Thymus (tissue), 11 donors: ENCODE measurements at regions not wholly inside any gene's neighbourhood (a gene's known extent, or its start where the extent isn't known, plus 50 kb on each side); places are given as distances from the start of the nearest gene placed in this dataset.

Source experiments
- DNase-seq, 9 donors: peaks; one replicate each; pipeline ENCODE4 v3.0.0-alpha.2; 2013; ENCODE audit warnings: low spot score in 9 of 9, low read depth in 6 of 9, missing footprints in 1 of 9
- H3K27ac ChIP-seq, 2 donors: one replicate each; pipeline ENCODE4 v1.5.1; 2013; ENCODE audit warnings: control low read depth in 1 of 2, low read depth in 1 of 2, low read length in 1 of 2, mild to moderate bottlenecking in 1 of 2, moderate library complexity in 1 of 2
- H3K27me3 ChIP-seq, 2 donors: one replicate each; pipeline ENCODE4 v1.5.1; 2013; ENCODE audit warnings: low read length in 1 of 2; ENCODE audit not compliant: control insufficient read depth in 2 of 2, insufficient read depth in 1 of 2
- H3K36me3 ChIP-seq, 2 donors: one replicate each; pipeline ENCODE4 v1.5.1; 2013; ENCODE audit warnings: low read length in 1 of 2, mild to moderate bottlenecking in 1 of 2, moderate library complexity in 1 of 2; ENCODE audit not compliant: control insufficient read depth in 2 of 2, insufficient read depth in 2 of 2
- H3K4me1 ChIP-seq, 2 donors: one replicate each; pipeline ENCODE4 v1.5.1; 2013; ENCODE audit warnings: low read length in 2 of 2; ENCODE audit not compliant: control insufficient read depth in 2 of 2, insufficient read depth in 2 of 2
- H3K4me3 ChIP-seq, 2 donors: one replicate each; pipeline ENCODE4 v1.5.1; 2013; ENCODE audit warnings: low read length in 2 of 2, control low read depth in 1 of 2, mild to moderate bottlenecking in 1 of 2
- H3K9me3 ChIP-seq, 2 donors: one replicate each; pipeline ENCODE4 v1.5.1; 2013; ENCODE audit warnings: low read length in 1 of 2, mild to moderate bottlenecking in 1 of 2; ENCODE audit not compliant: control insufficient read depth in 2 of 2, insufficient read depth in 1 of 2
- WGBS: extraction: QIAGEN DNeasy Blood & Tissue Kit; methylation state at CpG from one replicate; pipeline ENCODE4 v1.1.7; 2013; 5-methylcytosine and 5-hydroxymethylcytosine counted together
- donor health status: healthy.

GRCh38 chr13:97743938-97744337, 209.5 kb upstream of the IPO5 start:
- DNase-seq = no peak
- 93% methylated on average over 3 of the region's 3 CpGs for WGBS
- H3K36me3 ChIP-seq = no peaks in the 10 kb centered on the region
- no peaks in the 10 kb centered on the region for H3K4me1 ChIP-seq
- H3K27me3 ChIP-seq = no peaks in the 10 kb centered on the region
- H3K27ac ChIP-seq = no peak overlapping the region
- H3K4me3 ChIP-seq = no peak overlapping the region
- H3K9me3 ChIP-seq = no peaks in the 10 kb centered on the region

DNA sequence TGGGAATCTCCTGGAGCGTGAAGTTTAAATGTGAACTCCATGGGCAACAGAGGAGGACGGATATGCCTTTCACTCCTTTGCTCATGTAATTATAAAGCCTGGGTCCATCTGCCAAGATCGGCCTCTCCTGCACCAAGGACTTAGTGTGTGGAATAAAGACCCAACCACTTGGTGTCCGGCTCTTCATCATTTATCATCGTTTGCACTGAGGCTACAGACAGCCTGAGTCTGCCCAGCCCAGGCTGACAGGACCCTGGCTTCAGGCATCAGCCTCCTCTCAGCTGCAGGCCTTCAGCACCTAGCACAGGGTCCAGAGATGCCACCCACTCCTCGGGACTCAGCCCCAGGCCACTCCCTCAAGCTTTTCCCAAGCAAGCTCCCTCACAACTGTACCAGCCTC, 206.8 kb upstream of the IPO5 start:
- WGBS = 93% methylated on average over 6 of the region's 6 CpGs
- Histone ChIP-seq H3K4me3 (no peak overlapping the region), H3K36me3 (no peaks in the 10 kb centered on the region), H3K27ac (no peak overlapping the region), H3K4me1 (no peaks in the 10 kb centered on the region), H3K9me3 (no peaks in the 10 kb centered on the region), H3K27me3 (no peaks in the 10 kb centered on the region)
- DNase-seq = no peak

DNA sequence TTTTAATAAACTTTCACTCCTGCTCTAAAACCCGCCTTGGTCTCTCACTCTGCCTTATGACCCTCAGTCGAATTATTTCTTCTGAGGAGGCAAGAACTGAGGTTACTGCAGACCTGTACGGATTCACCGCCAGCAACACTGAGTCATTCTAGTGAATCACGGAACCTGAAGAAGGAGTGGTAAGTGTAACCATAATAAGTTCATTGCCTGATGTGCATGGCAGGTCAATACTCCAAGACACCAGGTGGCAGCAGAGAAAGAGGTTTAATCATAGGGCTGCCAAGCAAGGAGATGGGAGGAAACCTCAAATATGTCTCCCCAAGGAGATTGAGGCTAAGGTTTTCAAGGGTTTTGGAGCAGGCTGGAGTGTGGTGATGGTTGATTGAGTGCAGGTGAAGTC, 204.3 kb upstream of the IPO5 start:
- H3K4me3 ChIP-seq = no peak overlapping the region
- no peaks in the 10 kb centered on the region for H3K36me3 ChIP-seq
- H3K9me3 ChIP-seq = no peaks in the 10 kb centered on the region
- H3K27ac ChIP-seq = no peak overlapping the region
- 95% methylated on average over 5 of the region's 5 CpGs for WGBS
- no peaks in the 10 kb centered on the region for H3K4me1 ChIP-seq
- no peak for DNase-seq
- no peaks in the 10 kb centered on the region for H3K27me3 ChIP-seq

- Histone ChIP-seq H3K4me3 (no peak overlapping the region), H3K27me3 (no peaks in the 10 kb centered on the region), H3K36me3 (no peaks in the 10 kb centered on the region), H3K27ac (no peak overlapping the region), H3K9me3 (no peaks in the 10 kb centered on the region), H3K4me1 (no peaks in the 10 kb centered on the region)
- DNase-seq = no peak
Observed at GRCh38 chr13:97751477-97751876, 202.0 kb upstream of the IPO5 start.

GRCh38 chr13:97752961-97753668, 200.4 kb upstream of the IPO5 start:
- DNase-seq = no peak
- Histone ChIP-seq H3K27ac (no peak overlapping the region), H3K4me1 (no peaks in the 10 kb centered on the region), H3K27me3 (no peaks in the 10 kb centered on the region), H3K4me3 (no peak overlapping the region), H3K36me3 (no peaks in the 10 kb centered on the region), H3K9me3 (no peaks in the 10 kb centered on the region)
- WGBS = 86% methylated on average over 7 of the region's 7 CpGs

- Histone ChIP-seq H3K27me3 (no peaks in the 10 kb centered on the region), H3K4me1 (no peaks in the 10 kb centered on the region), H3K36me3 (no peaks in the 10 kb centered on the region), H3K4me3 (no peak overlapping the region), H3K27ac (no peak overlapping the region), H3K9me3 (no peaks in the 10 kb centered on the region)
- WGBS = 84% methylated on average over 5 of the region's 5 CpGs
- no peak for DNase-seq
Observed at GRCh38 chr13:97753942-97754670, 199.4 kb upstream of the IPO5 start.

DNA sequence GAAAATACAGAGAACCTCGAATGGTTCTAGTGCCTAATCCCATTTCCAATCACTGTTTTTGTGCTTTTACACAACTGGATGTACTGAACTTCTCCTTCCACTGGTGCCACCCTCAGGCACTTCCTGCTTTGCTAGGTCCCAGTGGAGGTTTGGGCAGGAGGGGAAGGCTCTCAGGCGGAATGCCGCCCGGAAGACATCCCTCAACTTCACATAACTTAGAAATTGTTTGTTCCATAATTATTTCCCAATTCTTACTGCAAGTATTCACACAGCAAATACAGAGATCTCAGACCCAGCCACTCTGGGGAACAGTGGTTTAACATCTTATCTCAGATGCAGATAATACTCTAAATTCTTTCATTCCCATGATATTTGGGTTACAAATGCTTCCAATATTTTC, 195.7 kb upstream of the IPO5 start:
- no peaks in the 10 kb centered on the region for H3K27me3 ChIP-seq
- H3K9me3 ChIP-seq = no peaks in the 10 kb centered on the region
- DNase-seq = no peak
- H3K36me3 ChIP-seq = no peaks in the 10 kb centered on the region
- 87% methylated on average over 4 of the region's 4 CpGs for WGBS
- no peak overlapping the region for H3K27ac ChIP-seq
- H3K4me1 ChIP-seq = no peaks in the 10 kb centered on the region
- no peak overlapping the region for H3K4me3 ChIP-seq

DNA sequence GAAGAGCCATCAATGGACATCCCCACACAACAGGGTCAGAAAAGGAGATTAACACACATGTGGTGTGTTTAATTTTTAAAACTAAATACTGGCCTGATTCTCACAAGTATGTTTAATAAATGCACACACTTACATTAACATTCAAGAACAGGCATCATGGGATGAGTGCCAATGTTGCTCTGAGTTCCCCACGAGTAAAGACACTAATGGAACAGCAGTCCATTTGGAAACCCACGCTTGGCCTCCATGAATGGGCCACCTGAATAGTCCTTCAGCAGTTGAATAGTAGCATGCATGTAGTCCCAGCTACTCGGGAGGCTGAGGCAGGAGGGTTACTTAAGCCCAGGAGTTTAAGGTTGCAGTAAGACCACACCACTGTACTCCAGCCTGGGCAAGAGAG, 195.2 kb upstream of the IPO5 start:
- H3K36me3 ChIP-seq = no peaks in the 10 kb centered on the region
- DNase-seq = no peak
- no peaks in the 10 kb centered on the region for H3K4me1 ChIP-seq
- no peaks in the 10 kb centered on the region for H3K9me3 ChIP-seq
- H3K27me3 ChIP-seq = no peaks in the 10 kb centered on the region
- H3K27ac ChIP-seq = no peak overlapping the region
- no peak overlapping the region for H3K4me3 ChIP-seq
- 57% methylated on average over 3 of the region's 3 CpGs for WGBS

DNA sequence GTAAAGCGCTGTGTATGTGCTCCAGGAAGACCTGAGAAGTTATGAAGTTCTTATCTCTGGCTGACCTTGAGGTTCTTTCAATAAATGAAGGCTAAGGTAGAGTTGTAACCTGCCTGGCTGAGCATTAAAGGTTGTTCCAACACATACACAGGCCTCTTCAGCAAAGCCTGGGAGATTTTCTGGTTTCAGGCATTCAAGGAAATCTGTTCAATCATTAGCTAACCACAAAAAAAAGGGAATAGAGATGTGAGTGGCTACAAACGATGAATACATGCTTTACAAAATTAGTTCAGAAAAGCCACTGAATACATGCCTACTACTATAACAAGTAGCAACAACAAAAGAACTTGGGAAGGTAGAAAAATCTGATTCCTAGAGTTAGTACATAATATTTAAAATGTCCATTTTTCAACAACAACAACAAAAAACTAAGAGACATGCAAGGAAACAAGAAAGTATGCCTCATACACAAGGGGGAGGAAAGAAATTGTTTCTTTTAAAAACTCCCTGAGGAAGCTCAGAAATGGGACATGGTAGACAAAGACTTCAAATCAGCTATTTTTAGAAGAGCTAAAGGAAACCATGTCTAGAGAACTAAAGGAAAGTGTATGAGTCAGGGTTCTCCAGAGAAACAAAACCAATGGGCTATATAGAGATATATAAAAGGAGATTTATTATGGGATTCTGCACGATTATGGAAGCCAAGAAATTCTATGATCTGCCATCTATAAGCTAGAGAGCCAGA, 191.5 kb upstream of the IPO5 start:
- 72% methylated on average over 3 of the region's 3 CpGs for WGBS
- Histone ChIP-seq H3K4me3 (no peak overlapping the region), H3K4me1 (no peaks in the 10 kb centered on the region), H3K27me3 (no peaks in the 10 kb centered on the region), H3K27ac (no peak overlapping the region), H3K36me3 (no peaks in the 10 kb centered on the region), H3K9me3 (no peaks in the 10 kb centered on the region)
- DNase-seq = no peak
